Omental fat pad (tissue), 3 donors: ENCODE measurements at regions not wholly inside any gene's neighbourhood (a gene's known extent, or its start where the extent isn't known, plus 50 kb on each side); places are given as distances from the start of the nearest gene placed in this dataset.
A peak's percentile ranks its signal among the peaks of the same experiment; 100 is the strongest.

Experiments used
- ATAC-seq: fragments of 150-250 bp; one replicate; pipeline ENCODE4 v1.9.1; 2016; ENCODE audit warnings: mild to moderate bottlenecking, moderate library complexity; ENCODE audit not compliant: low FRiP score
- DNase-seq: peaks from one replicate; pipeline ENCODE4 v3.0.0-alpha.2; 2019; ENCODE audit warnings: low spot score
- CTCF ChIP-seq, 3 donors: fragments of 450-650 bp; IDR thresholded peaks; one replicate each; pipeline ENCODE4 v1.5.1; 2016 to 2017; ENCODE audit warnings: antibody characterized with exemption in 3 of 3, mild to moderate bottlenecking in 3 of 3, moderate library complexity in 2 of 3

DNA sequence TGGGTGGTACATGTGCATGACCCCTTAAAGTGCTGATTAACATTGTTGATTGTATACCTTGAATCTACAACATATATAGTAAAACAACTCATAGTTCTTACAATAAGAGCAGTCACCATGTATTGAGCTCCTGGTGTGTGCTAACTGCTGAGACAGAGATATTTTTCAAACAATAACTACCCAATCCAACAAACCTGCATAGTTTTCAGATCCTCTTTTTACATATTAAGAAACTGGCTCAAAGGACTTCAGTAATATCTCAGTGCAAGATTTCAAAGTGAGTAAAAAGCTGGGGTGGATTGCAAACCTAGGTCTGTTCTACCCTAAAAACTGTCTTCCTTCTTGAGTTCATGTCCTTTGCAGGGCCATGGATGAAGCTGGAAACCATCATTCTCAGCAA lies 272.2 kb downstream of the SNX13 start:
- no peak for ATAC-seq
- DNase-seq = no peak
- TF ChIP-seq CTCF (IDR thresholded peaks at IDR 0.05) = no peak

- DNase-seq (no peak), ATAC-seq (no peak)
- TF ChIP-seq CTCF (IDR thresholded peaks at IDR 0.05) = no peak
These were observed 271.1 kb downstream of the SNX13 start for GRCh38 chr7:17669204-17669603.

DNA sequence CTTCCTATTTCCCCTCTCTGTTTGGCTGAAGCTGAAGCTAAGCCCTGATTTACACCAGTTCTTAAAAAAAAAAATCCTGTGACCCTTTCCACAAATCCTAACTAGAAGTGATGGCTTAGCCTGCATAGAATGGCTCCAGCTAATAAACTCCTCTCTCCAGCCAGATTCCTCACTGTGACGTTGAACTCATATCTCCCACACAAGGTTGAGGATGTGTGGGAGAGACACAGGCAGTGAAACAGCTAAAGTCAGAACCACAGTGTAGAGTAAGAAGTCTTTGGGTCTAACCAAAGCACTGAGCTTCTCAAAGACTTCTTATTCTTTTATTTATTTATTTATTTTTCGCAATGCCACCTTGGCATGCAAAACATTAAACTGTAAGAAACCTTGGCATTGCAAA lies 268.3 kb downstream of the SNX13 start:
- TF ChIP-seq CTCF (IDR thresholded peaks at IDR 0.05) = no peak
- peak; percentile 72 for ATAC-seq

DNA sequence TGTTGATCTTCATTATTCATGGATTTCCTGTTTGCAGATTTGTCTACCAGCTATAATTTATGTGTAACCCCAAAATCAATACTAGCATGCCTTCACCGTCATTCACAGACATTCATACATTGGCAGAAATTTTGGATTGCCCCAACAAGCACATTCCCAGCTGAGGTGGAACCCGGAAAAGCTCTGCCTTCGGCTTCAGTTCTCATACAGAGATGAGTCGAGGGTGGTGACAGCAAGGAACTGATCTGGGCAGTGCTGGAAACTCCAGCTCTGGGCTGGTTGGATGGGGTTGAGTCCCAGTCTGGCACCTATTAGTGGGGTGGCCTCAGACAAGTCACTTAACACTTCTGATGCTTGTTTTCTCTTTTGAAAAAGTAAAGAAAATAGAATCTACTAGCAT lies 267.5 kb downstream of the SNX13 start:
- no peak for TF ChIP-seq CTCF (IDR thresholded peaks at IDR 0.05)
- ATAC-seq = no peak
- no peak for DNase-seq

More for the DNA sequence above, 268.3 kb downstream of the SNX13 start:
- no peak for DNase-seq

DNA sequence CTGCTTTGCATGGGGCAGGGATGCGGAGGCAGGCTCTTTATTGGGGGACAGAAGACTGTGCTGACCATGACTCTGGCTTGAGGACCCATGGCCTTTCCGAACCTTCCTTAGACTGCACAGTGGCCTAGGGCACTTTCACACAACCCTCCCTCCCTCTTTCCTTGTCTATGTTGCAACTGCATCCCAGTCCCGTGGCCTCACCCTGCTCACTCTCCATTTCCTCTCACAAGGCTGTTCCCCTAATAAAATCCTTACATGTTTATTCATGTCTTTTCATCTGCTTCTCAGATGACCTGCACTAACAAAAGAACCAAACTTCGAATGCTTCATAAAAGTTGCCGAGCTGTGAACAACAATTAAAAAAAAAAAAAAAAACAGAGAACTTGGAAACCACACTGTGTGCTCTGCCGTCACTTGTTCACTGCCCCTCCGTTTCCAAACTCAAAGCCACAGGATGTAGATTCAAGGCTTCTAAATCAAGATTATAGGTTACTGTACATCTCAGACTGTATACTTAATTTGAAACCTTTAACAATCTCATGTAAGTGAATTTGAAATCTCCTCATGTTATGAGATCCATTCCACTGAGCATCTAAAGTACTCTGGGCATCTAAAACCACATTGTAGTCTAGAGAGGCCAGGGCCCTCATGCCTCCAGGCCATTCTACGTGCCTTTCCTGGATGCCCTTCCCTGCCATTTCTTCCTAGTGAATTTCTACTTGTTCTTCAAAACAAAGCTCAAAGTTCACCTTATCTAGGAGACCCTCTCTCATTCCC lies 265.9 kb downstream of the SNX13 start:
- DNase-seq (no peak), ATAC-seq (no peak)
- no peak for TF ChIP-seq CTCF (IDR thresholded peaks at IDR 0.05)

DNA sequence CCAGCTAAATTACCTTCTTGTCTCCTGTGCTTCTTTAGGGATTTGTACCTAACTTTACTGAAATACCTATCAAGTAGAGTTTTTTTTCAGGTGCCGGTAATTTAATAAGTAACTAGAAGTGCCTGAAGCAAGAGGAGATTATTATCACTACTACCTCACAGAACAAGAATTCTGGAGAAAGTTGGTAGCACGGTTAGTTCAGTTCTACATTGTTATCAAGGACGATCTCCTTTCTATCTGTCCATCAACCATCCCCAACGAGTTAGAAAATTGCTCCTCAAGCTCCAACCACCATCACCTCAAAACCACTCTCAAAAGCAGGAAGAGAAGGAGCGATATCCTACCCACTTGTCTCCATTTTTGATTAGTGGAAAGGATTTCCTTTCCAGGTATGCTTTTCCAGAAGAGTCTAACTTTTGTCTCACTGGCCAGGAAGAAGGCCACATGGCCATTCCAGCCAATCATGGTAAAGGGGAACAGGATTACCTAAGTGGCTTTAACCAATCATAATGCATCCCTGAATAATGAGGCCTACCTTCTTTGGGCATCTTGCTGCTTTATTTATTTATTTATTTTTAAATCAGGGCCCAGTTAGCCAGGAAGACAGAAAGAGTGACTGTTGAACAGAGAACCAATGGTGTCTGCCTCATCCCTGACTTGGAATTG lies 265.2 kb downstream of the SNX13 start:
- TF ChIP-seq CTCF (IDR thresholded peaks at IDR 0.05) = no peak
- no peak for DNase-seq
- no peak for ATAC-seq

DNA sequence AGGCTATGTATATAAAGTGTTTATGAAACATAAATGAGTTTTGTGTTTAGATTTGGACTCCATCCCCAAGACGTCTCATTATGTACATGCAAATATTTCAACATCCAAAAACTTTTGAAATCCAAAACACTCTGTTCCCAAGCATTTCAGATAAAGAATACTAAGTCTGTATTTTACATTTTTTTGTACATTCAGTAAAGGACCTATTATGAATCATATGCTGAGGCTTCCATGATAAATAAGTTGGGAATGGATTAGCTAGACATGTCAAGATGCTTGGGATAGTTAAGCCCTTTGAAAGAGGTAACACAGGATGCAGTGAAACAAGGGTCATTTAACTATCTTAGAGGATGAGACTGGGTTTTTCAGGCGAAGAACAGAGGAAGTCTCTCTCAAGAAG lies 262.9 kb downstream of the SNX13 start:
- ATAC-seq (no peak), DNase-seq (no peak)
- TF ChIP-seq CTCF (IDR thresholded peaks at IDR 0.05) = no peak
